AG09309 (cell line): ENCODE measurements at regions not wholly inside any gene's neighbourhood (a gene's known extent, or its start where the extent isn't known, plus 50 kb on each side); places are given as distances from the start of the nearest gene placed in this dataset.
"Not testable (repeated sequence)": the region's sequence is repeated elsewhere in the genome, so short reads cannot be mapped to it uniquely, and the experiment has no call there.

Experiments used
- DNase-seq: peaks from one replicate; pipeline ENCODE4 v3.0.0-alpha.2; 2010; ENCODE audit warnings: low read depth
- H3K4me3 ChIP-seq: 2 replicates; pipeline ENCODE4 v1.5.1; 2011; ENCODE audit warnings: mild to moderate bottlenecking, low read depth, low read length, moderate library complexity; ENCODE audit not compliant: control insufficient read depth
- TF ChIP-seq, protein P1 (sequence below): IDR thresholded peaks from 2 replicates; pipeline ENCODE4 v1.5.1; 2011; ENCODE audit warnings: mild to moderate bottlenecking, low read depth, low read length, inconsistent platforms; ENCODE audit not compliant: insufficient read depth, control insufficient read depth; ENCODE audit errors: missing control alignments

DNA sequence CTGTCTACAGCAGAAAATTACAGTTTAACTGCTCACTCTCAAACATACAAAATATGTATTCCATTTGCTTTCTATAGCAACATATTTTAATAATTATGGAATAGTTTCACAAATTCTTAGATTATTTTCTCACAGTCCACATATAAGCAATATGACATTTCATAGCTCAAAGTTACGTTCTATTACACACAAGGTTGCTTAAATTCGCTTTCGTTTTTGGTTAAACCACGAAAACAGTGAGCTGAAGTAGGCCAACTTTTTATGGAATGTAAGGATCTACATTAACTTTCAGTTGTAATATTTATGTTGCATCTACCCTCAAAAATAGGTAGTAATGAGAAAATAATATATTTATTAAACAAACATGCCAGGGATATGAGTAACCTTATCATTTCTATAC is 966.0 kb upstream of the ACO1 start:
- DNase-seq, result no peak
- H3K4me3 ChIP-seq, result no peak overlapping the region
- TF ChIP-seq, protein P1, sequence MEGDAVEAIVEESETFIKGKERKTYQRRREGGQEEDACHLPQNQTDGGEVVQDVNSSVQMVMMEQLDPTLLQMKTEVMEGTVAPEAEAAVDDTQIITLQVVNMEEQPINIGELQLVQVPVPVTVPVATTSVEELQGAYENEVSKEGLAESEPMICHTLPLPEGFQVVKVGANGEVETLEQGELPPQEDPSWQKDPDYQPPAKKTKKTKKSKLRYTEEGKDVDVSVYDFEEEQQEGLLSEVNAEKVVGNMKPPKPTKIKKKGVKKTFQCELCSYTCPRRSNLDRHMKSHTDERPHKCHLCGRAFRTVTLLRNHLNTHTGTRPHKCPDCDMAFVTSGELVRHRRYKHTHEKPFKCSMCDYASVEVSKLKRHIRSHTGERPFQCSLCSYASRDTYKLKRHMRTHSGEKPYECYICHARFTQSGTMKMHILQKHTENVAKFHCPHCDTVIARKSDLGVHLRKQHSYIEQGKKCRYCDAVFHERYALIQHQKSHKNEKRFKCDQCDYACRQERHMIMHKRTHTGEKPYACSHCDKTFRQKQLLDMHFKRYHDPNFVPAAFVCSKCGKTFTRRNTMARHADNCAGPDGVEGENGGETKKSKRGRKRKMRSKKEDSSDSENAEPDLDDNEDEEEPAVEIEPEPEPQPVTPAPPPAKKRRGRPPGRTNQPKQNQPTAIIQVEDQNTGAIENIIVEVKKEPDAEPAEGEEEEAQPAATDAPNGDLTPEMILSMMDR, result no peak

DNA sequence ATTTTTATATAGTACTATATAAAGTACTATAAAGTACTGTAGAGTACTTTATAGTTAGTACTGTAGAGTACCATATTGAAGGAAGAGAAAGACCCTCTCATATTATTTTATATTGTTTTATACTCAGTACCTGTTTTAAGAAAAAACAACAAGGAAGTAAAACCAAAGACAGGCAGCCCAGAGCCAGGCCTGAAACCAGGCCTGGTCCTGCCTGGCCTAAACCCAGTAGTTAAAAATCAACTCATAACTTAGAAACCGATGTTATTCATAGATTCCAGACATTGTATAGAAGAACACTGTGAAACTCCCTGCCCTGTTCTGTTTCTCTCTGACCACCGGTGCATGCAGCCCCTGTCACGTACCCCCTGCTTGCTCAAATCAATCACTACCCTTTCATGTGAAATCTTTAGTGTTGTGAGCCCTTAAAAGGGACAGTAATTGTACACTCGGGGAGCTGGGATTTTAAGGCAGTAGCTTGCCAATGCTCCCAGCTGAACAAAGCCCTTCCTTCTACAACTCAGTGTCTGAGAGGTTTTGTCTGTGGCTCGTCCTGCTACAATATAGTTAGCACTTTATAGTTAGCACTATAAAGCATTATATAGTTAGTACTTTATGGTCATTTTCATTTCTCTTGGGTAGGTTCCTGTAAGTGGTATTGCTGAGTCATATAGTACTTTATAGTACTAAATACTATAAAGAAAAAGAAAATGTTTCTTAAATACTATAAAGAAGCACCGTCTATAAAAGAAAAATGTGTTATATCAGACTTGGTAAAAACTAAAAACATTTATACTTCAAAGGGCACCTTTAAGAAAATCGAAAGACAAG is 940.6 kb upstream of the ACO1 start:
- DNase-seq, H3K4me3 ChIP-seq: not testable (repeated sequence)

DNA sequence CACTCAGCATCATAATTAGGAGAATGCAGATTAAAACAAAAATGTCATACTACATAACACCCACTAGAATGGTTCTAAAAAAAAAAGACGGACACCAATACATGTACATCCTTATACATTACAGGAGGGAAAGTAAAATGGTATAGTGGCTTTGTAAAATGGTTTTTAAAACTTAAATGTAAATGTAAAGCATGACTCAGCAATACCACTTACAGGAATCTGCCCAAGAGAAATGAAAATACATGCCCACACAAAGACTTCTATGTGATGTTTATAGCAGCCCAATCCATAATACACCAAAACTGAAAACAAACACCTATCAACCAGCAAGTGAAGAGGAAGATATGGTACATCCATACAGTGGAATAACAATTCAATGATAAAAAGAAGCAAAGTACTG is 939.1 kb upstream of the ACO1 start:
- no peak overlapping the region for H3K4me3 ChIP-seq
- TF ChIP-seq, protein P1, result no peak
- no peak for DNase-seq

DNA sequence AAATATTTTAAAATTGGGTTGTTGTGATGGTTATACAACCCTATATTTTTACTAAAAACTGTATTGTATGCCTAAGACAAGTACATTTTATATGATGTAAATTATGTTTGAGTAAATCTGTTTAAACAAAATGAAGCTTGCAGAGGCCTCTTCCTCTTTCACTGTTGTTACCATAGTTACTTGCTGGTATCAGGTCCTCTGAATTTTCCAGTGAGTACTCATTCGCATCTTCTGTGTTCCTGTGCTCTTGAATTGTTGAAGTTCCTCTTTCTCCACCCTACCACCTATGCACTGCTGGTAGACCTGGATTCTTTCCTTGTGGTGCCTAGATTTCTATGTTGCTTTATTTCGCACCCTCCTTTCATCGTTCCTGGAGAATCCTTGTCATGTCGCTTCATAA is 938.5 kb upstream of the ACO1 start:
- TF ChIP-seq, protein P1, result no peak
- no peak overlapping the region for H3K4me3 ChIP-seq
- DNase-seq, result no peak

DNA sequence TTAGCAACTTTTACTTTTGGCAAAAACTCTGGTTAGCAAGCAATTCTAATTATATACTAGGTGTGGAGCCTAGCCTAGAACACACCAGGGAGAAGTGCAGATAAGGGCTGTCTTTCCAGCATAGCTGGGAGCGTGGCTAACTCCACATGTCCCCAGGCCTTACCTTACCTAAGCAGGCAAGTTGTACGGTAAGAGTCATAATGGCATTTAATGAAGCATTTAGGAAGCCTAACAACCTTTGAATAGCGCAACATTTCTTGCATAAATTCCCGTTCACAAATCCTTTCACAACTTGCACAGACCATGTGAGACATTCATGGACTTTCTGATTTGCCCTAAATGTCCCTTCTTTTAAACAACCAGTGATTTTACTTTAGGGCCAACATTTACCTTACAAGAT is 917.4 kb upstream of the ACO1 start:
- TF ChIP-seq, protein P1, result no peak
- no peak overlapping the region for H3K4me3 ChIP-seq
- DNase-seq, result no peak

DNA sequence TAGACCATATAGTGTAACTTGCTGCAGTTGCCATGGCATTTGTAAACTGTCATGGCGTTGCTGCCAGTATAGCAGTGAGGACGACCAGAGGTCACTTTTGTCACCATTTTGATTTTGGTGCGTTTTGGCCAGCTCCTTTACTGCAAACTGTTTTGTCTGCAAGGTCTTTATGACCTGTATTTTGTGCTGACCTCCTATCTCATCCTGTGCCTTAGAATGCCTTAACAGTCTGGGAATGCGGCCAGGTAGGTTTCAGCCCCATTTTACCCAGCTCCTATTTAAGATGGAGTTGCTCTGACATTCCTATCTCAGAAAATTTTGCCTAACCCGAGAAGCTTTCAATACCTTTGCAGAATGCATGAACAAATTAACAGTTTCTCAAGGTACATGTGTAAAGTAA is 914.4 kb upstream of the ACO1 start:
- DNase-seq, result no peak
- TF ChIP-seq, protein P1, result no peak
- no peak overlapping the region for H3K4me3 ChIP-seq

DNA sequence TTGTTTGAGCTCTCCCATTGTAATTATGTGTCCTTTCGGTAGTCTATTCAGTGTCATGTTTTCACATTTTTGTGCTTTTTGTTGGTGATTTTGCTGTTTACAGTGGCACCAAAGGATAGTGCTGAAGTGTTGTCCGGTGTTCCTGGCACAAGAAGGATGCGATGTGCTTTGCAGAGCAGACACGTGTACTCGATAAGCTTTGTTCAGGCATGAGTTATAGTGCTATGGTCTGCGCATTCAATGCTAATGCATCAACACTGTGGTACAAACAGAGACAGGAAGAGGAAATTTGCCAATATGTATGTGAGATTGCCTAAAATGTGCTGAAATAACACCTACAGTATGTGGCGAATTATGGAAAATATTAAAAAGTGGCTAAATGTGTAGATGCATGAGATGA is 913.4 kb upstream of the ACO1 start:
- DNase-seq, result no peak
- TF ChIP-seq, protein P1, result no peak
- no peak overlapping the region for H3K4me3 ChIP-seq
